ENCODE measurements at regions not wholly inside any gene's neighbourhood (a gene's known extent, or its start where the extent isn't known, plus 50 kb on each side); places are given as distances from the start of the nearest gene placed in this dataset.

- TF ChIP-seq ZNF639 (CRISPR knock-in tag; conservative IDR thresholded peaks at IDR 0.05 in 1 of 2, IDR thresholded peaks at IDR 0.05 in 1 of 2), result no peak
- no peak for TF ChIP-seq CTBP1 (IDR thresholded peaks at IDR 0.05; ENCODE audit: borderline replicate concordance)
- TF ChIP-seq SIN3A (IDR thresholded peaks at IDR 0.05; ENCODE audit: borderline replicate concordance in 2 of 2, control insufficient read depth in 1 of 2, low read depth in 2 of 2, low read length in 2 of 2), result no peak
- no peak for TF ChIP-seq HNRNPL (IDR thresholded peaks at IDR 0.05; ENCODE audit: low read depth, low read length)
Observed at GRCh38 chr14:53375599-53375998, 222.5 kb upstream of the DDHD1 start (continued).

GRCh38 chr14:53368711-53369201, 215.6 kb upstream of the DDHD1 start:
- H3K9me1 ChIP-seq (ENCODE audit: control insufficient read depth, insufficient read depth, low read length), result no peaks in the 10 kb centered on the region
- no peaks in the 10 kb centered on the region for H3K79me2 ChIP-seq (ENCODE audit: control insufficient read depth, insufficient read depth, low read length)
- H3K9me3 ChIP-seq (replicated peaks; ENCODE audit: control insufficient read depth, insufficient read depth, low read depth, low read length), result no peaks in the 10 kb centered on the region
- POLR2A ChIA-PET, result no interaction called here
- ATAC-seq (no peak), DNase-seq (ENCODE audit: extremely low read depth in 1 of 4, low spot score in 3 of 4) (no peak), FAIRE-seq (no peak)
- no peak overlapping the region for H3K4me3 ChIP-seq
- BruUV-seq (replicated peaks), result no TSS peak
- H4K20me1 ChIP-seq (replicated peaks; ENCODE audit: control insufficient read depth, insufficient read depth, low read length), result no peaks in the 10 kb centered on the region
- intact Hi-C loops (cut with micrococcal nuclease) (no loop called here), in situ Hi-C loops (cut with MboI) (no loop called here)
- no peak overlapping the region for H3K4me2 ChIP-seq (ENCODE audit: insufficient read depth, low read length)
- no peak overlapping the region for H3K9ac ChIP-seq (ENCODE audit: insufficient read depth in 1 of 2, low read depth in 2 of 2, low read length in 2 of 2)
- CTCF ChIA-PET (ENCODE audit: low intra/inter-chr PET ratio), result no interaction called here
- no peak overlapping the region for H2AFZ ChIP-seq (ENCODE audit: low read depth, low read length)
- H3K36me3 ChIP-seq (ENCODE audit: control insufficient read depth, insufficient read depth, low read length), result no peaks in the 10 kb centered on the region
- no peak overlapping the region for H3K27ac ChIP-seq (ENCODE audit: extremely low read depth, low read depth, low read length)
- no peaks in the 10 kb centered on the region for H3K4me1 ChIP-seq (replicated peaks in 1 of 2; ENCODE audit: control insufficient read depth in 2 of 2, insufficient read depth in 2 of 2, low read length in 2 of 2)
- H3K27me3 ChIP-seq (ENCODE audit: control insufficient read depth in 2 of 2, insufficient read depth in 2 of 2, low read length in 2 of 2), result no peaks in the 10 kb centered on the region
- TF ChIP-seq SMAD3 (CRISPR knock-in tag; conservative IDR thresholded peaks at IDR 0.05) (no peak), NFATC3 (IDR thresholded peaks at IDR 0.05) (no peak), HMG20A (CRISPR knock-in tag; conservative IDR thresholded peaks at IDR 0.05) (no peak), HDAC2 (IDR thresholded peaks at IDR 0.05) (no peak), RFX5 (IDR thresholded peaks at IDR 0.05; ENCODE audit: low read depth, low read length) (no peak), ZNF589 (CRISPR knock-in tag; IDR thresholded peaks at IDR 0.05; ENCODE audit: low read depth) (no peak), CEBPG (CRISPR knock-in tag; IDR thresholded peaks at IDR 0.05) (no peak), CEBPG (tag; conservative IDR thresholded peaks at IDR 0.05 in 1 of 2, IDR thresholded peaks at IDR 0.05 in 1 of 2) (no peak), RBM22 (IDR thresholded peaks at IDR 0.05; ENCODE audit: low read depth, low read length, poor library complexity, severe bottlenecking) (no peak), MITF (IDR thresholded peaks at IDR 0.05) (no peak), PATZ1 (CRISPR knock-in tag; IDR thresholded peaks at IDR 0.05; ENCODE audit: borderline replicate concordance) (no peak), KLF1 (tag; IDR thresholded peaks at IDR 0.05) (no peak), SP1 (CRISPR knock-in tag; IDR thresholded peaks at IDR 0.05) (no peak)
